IMR-90 (cell line): ENCODE measurements at regions not wholly inside any gene's neighbourhood (a gene's known extent, or its start where the extent isn't known, plus 50 kb on each side); places are given as distances from the start of the nearest gene placed in this dataset.

Experiments
- MAFK ChIP-seq: IDR thresholded peaks from 2 replicates; pipeline ENCODE4 v1.6.1; 2012; ENCODE audit warnings: low read depth, low read length, improper control_type of control experiment
- MAZ ChIP-seq: IDR thresholded peaks from 2 replicates; pipeline ENCODE4 v1.6.1; 2012; ENCODE audit warnings: low read depth, mild to moderate bottlenecking, low read length, improper control_type of control experiment, moderate library complexity, borderline replicate concordance
- NFE2L2 ChIP-seq: fragments of 150-350 bp; IDR thresholded peaks from 2 replicates; pipeline ENCODE4 v1.6.1; 2016; ENCODE audit warnings: low read depth, mild to moderate bottlenecking, low read length
- POLR2A ChIP-seq: IDR thresholded peaks from 2 replicates; pipeline ENCODE4 v1.6.1; 2012; ENCODE audit warnings: mild to moderate bottlenecking, low read depth, low read length
- RAD21 ChIP-seq: IDR thresholded peaks from 2 replicates; pipeline ENCODE4 v1.6.1; 2012; ENCODE audit warnings: low read length, improper control_type of control experiment
- RFX5 ChIP-seq: IDR thresholded peaks from 2 replicates; pipeline ENCODE4 v1.8.0; 2012; ENCODE audit warnings: low read depth, mild to moderate bottlenecking, low read length, moderate library complexity
- SMC3 ChIP-seq: fragments of 150-350 bp; IDR thresholded peaks from 2 replicates; pipeline ENCODE4 v1.6.1; 2016; ENCODE audit warnings: low read depth, mild to moderate bottlenecking, antibody characterized with exemption, low read length, moderate library complexity
- TF ChIP-seq, protein P1 (sequence below): conservative IDR thresholded peaks from 2 replicates; pipeline ENCODE4 v1.5.1; 2012; ENCODE audit warnings: mild to moderate bottlenecking, low read depth, low read length, improper control_type of control experiment
- TF ChIP-seq, protein P2 (sequence below): fragments of 150-350 bp; IDR thresholded peaks from 2 replicates; pipeline ENCODE4 v1.6.1; 2016; ENCODE audit warnings: low read depth, mild to moderate bottlenecking, low read length, moderate library complexity, borderline replicate concordance
- TF ChIP-seq, protein P3 (sequence below): fragments of 150-350 bp; IDR thresholded peaks from 2 replicates; pipeline ENCODE4 v1.6.1; 2017; ENCODE audit warnings: mild to moderate bottlenecking, antibody characterized with exemption, low read length, low read depth

DNA sequence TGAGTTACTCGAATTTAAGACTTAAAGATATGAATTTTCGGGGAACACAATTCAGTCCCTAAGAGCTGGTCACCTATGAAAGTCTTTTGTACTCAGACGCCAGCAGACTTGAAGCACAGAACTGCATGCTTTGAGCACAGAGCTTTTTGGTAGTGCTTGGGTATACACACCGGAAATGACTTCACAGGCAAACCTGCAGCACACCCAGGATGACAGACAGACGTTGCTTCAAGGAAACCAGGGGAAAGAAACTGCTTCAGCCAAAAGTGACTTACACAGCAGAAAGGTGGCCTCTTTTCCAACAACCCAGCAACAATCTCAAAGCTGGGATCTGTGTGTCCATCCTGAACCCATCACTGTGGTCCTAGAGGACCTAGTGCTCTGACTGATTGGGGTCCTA lies 975.1 kb downstream of the AACS start:
- TF ChIP-seq, protein P1, sequence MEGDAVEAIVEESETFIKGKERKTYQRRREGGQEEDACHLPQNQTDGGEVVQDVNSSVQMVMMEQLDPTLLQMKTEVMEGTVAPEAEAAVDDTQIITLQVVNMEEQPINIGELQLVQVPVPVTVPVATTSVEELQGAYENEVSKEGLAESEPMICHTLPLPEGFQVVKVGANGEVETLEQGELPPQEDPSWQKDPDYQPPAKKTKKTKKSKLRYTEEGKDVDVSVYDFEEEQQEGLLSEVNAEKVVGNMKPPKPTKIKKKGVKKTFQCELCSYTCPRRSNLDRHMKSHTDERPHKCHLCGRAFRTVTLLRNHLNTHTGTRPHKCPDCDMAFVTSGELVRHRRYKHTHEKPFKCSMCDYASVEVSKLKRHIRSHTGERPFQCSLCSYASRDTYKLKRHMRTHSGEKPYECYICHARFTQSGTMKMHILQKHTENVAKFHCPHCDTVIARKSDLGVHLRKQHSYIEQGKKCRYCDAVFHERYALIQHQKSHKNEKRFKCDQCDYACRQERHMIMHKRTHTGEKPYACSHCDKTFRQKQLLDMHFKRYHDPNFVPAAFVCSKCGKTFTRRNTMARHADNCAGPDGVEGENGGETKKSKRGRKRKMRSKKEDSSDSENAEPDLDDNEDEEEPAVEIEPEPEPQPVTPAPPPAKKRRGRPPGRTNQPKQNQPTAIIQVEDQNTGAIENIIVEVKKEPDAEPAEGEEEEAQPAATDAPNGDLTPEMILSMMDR, result no peak
- TF ChIP-seq RAD21 (no peak), POLR2A (no peak), MAZ (no peak), SMC3 (no peak), RFX5 (no peak), MAFK (no peak), NFE2L2 (no peak)
- TF ChIP-seq, protein P2, sequence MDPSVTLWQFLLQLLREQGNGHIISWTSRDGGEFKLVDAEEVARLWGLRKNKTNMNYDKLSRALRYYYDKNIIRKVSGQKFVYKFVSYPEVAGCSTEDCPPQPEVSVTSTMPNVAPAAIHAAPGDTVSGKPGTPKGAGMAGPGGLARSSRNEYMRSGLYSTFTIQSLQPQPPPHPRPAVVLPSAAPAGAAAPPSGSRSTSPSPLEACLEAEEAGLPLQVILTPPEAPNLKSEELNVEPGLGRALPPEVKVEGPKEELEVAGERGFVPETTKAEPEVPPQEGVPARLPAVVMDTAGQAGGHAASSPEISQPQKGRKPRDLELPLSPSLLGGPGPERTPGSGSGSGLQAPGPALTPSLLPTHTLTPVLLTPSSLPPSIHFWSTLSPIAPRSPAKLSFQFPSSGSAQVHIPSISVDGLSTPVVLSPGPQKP, result no peak
- TF ChIP-seq, protein P3, sequence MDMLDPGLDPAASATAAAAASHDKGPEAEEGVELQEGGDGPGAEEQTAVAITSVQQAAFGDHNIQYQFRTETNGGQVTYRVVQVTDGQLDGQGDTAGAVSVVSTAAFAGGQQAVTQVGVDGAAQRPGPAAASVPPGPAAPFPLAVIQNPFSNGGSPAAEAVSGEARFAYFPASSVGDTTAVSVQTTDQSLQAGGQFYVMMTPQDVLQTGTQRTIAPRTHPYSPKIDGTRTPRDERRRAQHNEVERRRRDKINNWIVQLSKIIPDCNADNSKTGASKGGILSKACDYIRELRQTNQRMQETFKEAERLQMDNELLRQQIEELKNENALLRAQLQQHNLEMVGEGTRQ, result no peak
